Stimulated activated CD8-positive, alpha-beta memory T cell treated with anti-CD3 and anti-CD28 coated beads, Interleukin-15, amount 100 ng/mL, for 1 hour (primary cell): ENCODE measurements at regions not wholly inside any gene's neighbourhood (a gene's known extent, or its start where the extent isn't known, plus 50 kb on each side); places are given as distances from the start of the nearest gene placed in this dataset.
"Not testable (repeated sequence)": the region's sequence is repeated elsewhere in the genome, so short reads cannot be mapped to it uniquely, and the experiment has no call there.

Source experiments
- DNase-seq: peaks from one replicate; pipeline ENCODE4 v3.0.0-alpha.2; 2020; ENCODE audit warnings: low read depth

- DNase-seq, result no peak
These were observed 467.3 kb downstream of the IRS2 start for GRCh38 chr13:109318945-109319590.

- DNase-seq, result no peak
These were observed 470.9 kb downstream of the IRS2 start for GRCh38 chr13:109315481-109315880.

- no peak for DNase-seq
These were observed 472.3 kb downstream of the IRS2 start for GRCh38 chr13:109314101-109314500.

- no peak for DNase-seq
These were observed 474.0 kb downstream of the IRS2 start for GRCh38 chr13:109312399-109312798.

GRCh38 chr13:109311431-109311976 is 474.9 kb downstream of the IRS2 start:
- DNase-seq, result not testable (repeated sequence)

- DNase-seq, result no peak
These were observed 476.6 kb downstream of the IRS2 start for GRCh38 chr13:109309625-109310363.

GRCh38 chr13:109307027-109307426 is 479.4 kb downstream of the IRS2 start:
- no peak for DNase-seq

- DNase-seq, result no peak
These were observed 484.7 kb downstream of the IRS2 start for GRCh38 chr13:109301726-109302125.

- DNase-seq, result no peak
These were observed 485.1 kb downstream of the IRS2 start for GRCh38 chr13:109301276-109301675.

- DNase-seq, result no peak
These were observed 488.8 kb downstream of the IRS2 start for GRCh38 chr13:109297628-109298027.

- DNase-seq, result no peak
These were observed 493.2 kb downstream of the IRS2 start for GRCh38 chr13:109293166-109293565.

- no peak for DNase-seq
These were observed 498.2 kb downstream of the IRS2 start for GRCh38 chr13:109288151-109288709.

GRCh38 chr13:109287553-109287952 is 498.8 kb downstream of the IRS2 start:
- no peak for DNase-seq

GRCh38 chr13:109285586-109285985 is 500.8 kb downstream of the IRS2 start:
- no peak for DNase-seq

- no peak for DNase-seq
These were observed 504.3 kb downstream of the IRS2 start for GRCh38 chr13:109281903-109282635.

GRCh38 chr13:109281017-109281902 is 505.1 kb downstream of the IRS2 start:
- DNase-seq, result no peak

- DNase-seq, result no peak
These were observed 510.1 kb downstream of the IRS2 start for GRCh38 chr13:109276261-109276660.

- no peak for DNase-seq
These were observed 510.5 kb downstream of the IRS2 start for GRCh38 chr13:109275852-109276251.

GRCh38 chr13:109275139-109275745 is 511.1 kb downstream of the IRS2 start:
- no peak for DNase-seq

- no peak for DNase-seq
These were observed 512.1 kb downstream of the IRS2 start for GRCh38 chr13:109274188-109274821.
